OCI-LY1 (cell line): ENCODE measurements at regions not wholly inside any gene's neighbourhood (a gene's known extent, or its start where the extent isn't known, plus 50 kb on each side); places are given as distances from the start of the nearest gene placed in this dataset.

Source experiments
- H2AFZ ChIP-seq: fragments of 200-600 bp; sonication (generic), shearing (Covaris generic); 2 replicates; pipeline ENCODE4 v1.6.0; 2014; ENCODE audit warnings: antibody characterized with exemption, mild to moderate bottlenecking, low read length
- H3F3A ChIP-seq: fragments of 200-600 bp; sonication (generic), shearing (Covaris generic); 2 replicates; pipeline ENCODE4 v1.6.0; 2014; ENCODE audit warnings: mild to moderate bottlenecking, antibody characterized with exemption, low read length, moderate library complexity; ENCODE audit not compliant: insufficient read depth
- H3K27ac ChIP-seq: fragments of 200-600 bp; sonication (generic); 2 replicates; pipeline ENCODE4 v1.5.1; 2014; ENCODE audit warnings: low read length, mixed run types, mild to moderate bottlenecking, low read depth; ENCODE audit not compliant: poor library complexity, severe bottlenecking
- H3K27me3 ChIP-seq: fragments of 200-600 bp; sonication (generic); 2 replicates; pipeline ENCODE4 v1.6.0; 2014; ENCODE audit warnings: antibody characterized with exemption, mild to moderate bottlenecking, low read length, moderate library complexity; ENCODE audit not compliant: insufficient read depth
- H3K36me3 ChIP-seq: fragments of 200-600 bp; sonication (generic); 2 replicates; pipeline ENCODE4 v1.6.1; 2014; ENCODE audit warnings: mild to moderate bottlenecking, antibody characterized with exemption, low read length, moderate library complexity, mixed read lengths; ENCODE audit not compliant: insufficient read depth
- H3K4me1 ChIP-seq: fragments of 200-600 bp; sonication (generic); 2 replicates; pipeline ENCODE4 v1.5.1; 2014; ENCODE audit warnings: mild to moderate bottlenecking, low read length, moderate library complexity; ENCODE audit not compliant: insufficient read depth, severe bottlenecking
- H3K4me2 ChIP-seq: fragments of 200-600 bp; sonication (generic), shearing (Covaris generic); 2 replicates; pipeline ENCODE4 v1.6.1; 2014; ENCODE audit warnings: low read length
- H3K4me3 ChIP-seq: fragments of 200-600 bp; sonication (generic); 2 replicates; pipeline ENCODE4 v1.5.1; 2014; ENCODE audit warnings: low read length, low read depth, mild to moderate bottlenecking, mixed read lengths; ENCODE audit not compliant: poor library complexity, severe bottlenecking
- H3K79me2 ChIP-seq: fragments of 200-600 bp; shearing (Covaris generic); 2 replicates; pipeline ENCODE4 v1.6.1; 2016; ENCODE audit warnings: mixed run types, low read length, mixed read lengths; ENCODE audit not compliant: insufficient read depth
- H3K9ac ChIP-seq: fragments of 200-600 bp; sonication (generic), shearing (Covaris generic); 2 replicates; pipeline ENCODE4 v1.6.1; 2014; ENCODE audit warnings: mild to moderate bottlenecking, low read length, mixed read lengths
- H3K9me2 ChIP-seq: fragments of 200-600 bp; sonication (generic), shearing (Covaris generic); 2 replicates; pipeline ENCODE4 v1.6.1; 2014; ENCODE audit warnings: low read depth, mild to moderate bottlenecking, low read length, mixed read lengths
- H3K9me3 ChIP-seq: fragments of 200-600 bp; shearing (Covaris generic); 2 replicates; pipeline ENCODE4 v1.6.1; 2014; ENCODE audit warnings: low read length, mixed read lengths
- H4K20me1 ChIP-seq: fragments of 200-600 bp; sonication (generic), shearing (Covaris generic); 2 replicates; pipeline ENCODE4 v1.6.0; 2016; ENCODE audit warnings: mild to moderate bottlenecking, low read length; ENCODE audit not compliant: insufficient read depth
- CTCF ChIP-seq: fragments of 200-600 bp; sonication (generic), shearing (Covaris generic); IDR thresholded peaks from 2 replicates; pipeline ENCODE4 v1.5.1; 2017; ENCODE audit warnings: mild to moderate bottlenecking, antibody characterized with exemption, low read length, moderate library complexity, mixed read lengths
- EZH2 ChIP-seq: fragments of 200-600 bp; sonication (generic), shearing (Covaris generic); IDR thresholded peaks from 2 replicates; pipeline ENCODE4 v1.8.0; 2017; ENCODE audit warnings: borderline replicate concordance, mixed run types, mild to moderate bottlenecking, antibody characterized with exemption, low read length, moderate library complexity, mixed read lengths

GRCh38 chr10:55485827-55486226, 684.8 kb upstream of the PCDH15 start:
- no peak overlapping the region for H3K4me2 ChIP-seq
- no peaks in the 10 kb centered on the region for H3K9me3 ChIP-seq
- no peak overlapping the region for H3K4me3 ChIP-seq
- no peaks in the 10 kb centered on the region for H3K9me2 ChIP-seq
- H4K20me1 ChIP-seq = no peaks in the 10 kb centered on the region
- H3K27ac ChIP-seq = no peak overlapping the region
- H3K79me2 ChIP-seq = no peaks in the 10 kb centered on the region
- no peak overlapping the region for H2AFZ ChIP-seq
- H3K36me3 ChIP-seq = no peaks in the 10 kb centered on the region
- no peak overlapping the region for H3K9ac ChIP-seq
- no peaks in the 10 kb centered on the region for H3K4me1 ChIP-seq
- TF ChIP-seq CTCF = no peak
- no peaks in the 10 kb centered on the region for H3K27me3 ChIP-seq
- no peaks in the 10 kb centered on the region for H3F3A ChIP-seq

GRCh38 chr10:55476129-55476528, 675.1 kb upstream of the PCDH15 start:
- no peak overlapping the region for H2AFZ ChIP-seq
- no peak overlapping the region for H3K27ac ChIP-seq
- H3K9me3 ChIP-seq = no peaks in the 10 kb centered on the region
- H3K79me2 ChIP-seq = no peaks in the 10 kb centered on the region
- H3K27me3 ChIP-seq = no peaks in the 10 kb centered on the region
- TF ChIP-seq CTCF = no peak
- TF ChIP-seq EZH2 = no peak
- H3K36me3 ChIP-seq = no peaks in the 10 kb centered on the region
- H3K4me3 ChIP-seq = no peak overlapping the region
- H3K9me2 ChIP-seq = no peaks in the 10 kb centered on the region
- H3K4me1 ChIP-seq = no peaks in the 10 kb centered on the region
- no peaks in the 10 kb centered on the region for H4K20me1 ChIP-seq
- H3K9ac ChIP-seq = no peak overlapping the region
- no peak overlapping the region for H3K4me2 ChIP-seq
- no peaks in the 10 kb centered on the region for H3F3A ChIP-seq

- Histone ChIP-seq H3K4me1 (no peaks in the 10 kb centered on the region), H3F3A (no peaks in the 10 kb centered on the region), H2AFZ (no peak overlapping the region), H3K4me3 (no peak overlapping the region), H3K9me3 (no peaks in the 10 kb centered on the region), H3K27ac (no peak overlapping the region), H3K79me2 (no peaks in the 10 kb centered on the region), H3K9ac (no peak overlapping the region), H3K9me2 (no peaks in the 10 kb centered on the region), H3K4me2 (no peak overlapping the region), H3K36me3 (no peaks in the 10 kb centered on the region), H3K27me3 (no peaks in the 10 kb centered on the region), H4K20me1 (no peaks in the 10 kb centered on the region)
- TF ChIP-seq EZH2 (no peak), CTCF (no peak)
These were observed 673.2 kb upstream of the PCDH15 start for GRCh38 chr10:55474258-55474657.
